ENCODE measurements at regions not wholly inside any gene's neighbourhood (a gene's known extent, or its start where the extent isn't known, plus 50 kb on each side); places are given as distances from the start of the nearest gene placed in this dataset.

- TF ChIP-seq CTCF (conservative IDR thresholded peaks at IDR 0.05 in 1 of 2, IDR thresholded peaks at IDR 0.05 in 1 of 2; ENCODE audit: low read depth in 1 of 2, low read length in 2 of 2) (no peak), EZH2 (IDR thresholded peaks at IDR 0.05; ENCODE audit: low read length, missing control alignments) (no peak)
These were observed 67.3 kb downstream of the DMRT2 start for GRCh38 chr9:1117439-1117838.

All from fibroblast of lung (primary cell).